ENCODE measurements at regions not wholly inside any gene's neighbourhood (a gene's known extent, or its start where the extent isn't known, plus 50 kb on each side); places are given as distances from the start of the nearest gene placed in this dataset.

GRCh38 chr19:33902395-33902794 lies 105.7 kb downstream of the KCTD15 start:
- POLR2A ChIA-PET = no interaction called here
- no peak for DNase-seq (ENCODE audit: extremely low spot score)
- TF ChIP-seq PKNOX1 (IDR thresholded peaks at IDR 0.05) = no peak
- no peak for TF ChIP-seq TARDBP (IDR thresholded peaks at IDR 0.05)
- no peak for TF ChIP-seq ARNT (IDR thresholded peaks at IDR 0.05)
- no peak for TF ChIP-seq ZNF384 (IDR thresholded peaks at IDR 0.05)
- no peak for TF ChIP-seq NFRKB (IDR thresholded peaks at IDR 0.05)
- no peak for TF ChIP-seq BHLHE40 (IDR thresholded peaks at IDR 0.05; ENCODE audit: borderline replicate concordance)
- no peak for TF ChIP-seq SP1 (IDR thresholded peaks at IDR 0.05)
- no peak for TF ChIP-seq FOXK2 (IDR thresholded peaks at IDR 0.05)
- no peak for TF ChIP-seq HDGF (IDR thresholded peaks at IDR 0.05; ENCODE audit: borderline replicate concordance)
- TF ChIP-seq CTBP1 (IDR thresholded peaks at IDR 0.05; ENCODE audit: borderline replicate concordance) = no peak
- TF ChIP-seq ELF4 (IDR thresholded peaks at IDR 0.05) = no peak
- TF ChIP-seq SUZ12 (IDR thresholded peaks at IDR 0.05) = no peak
- no peak for TF ChIP-seq L3MBTL2 (conservative IDR thresholded peaks at IDR 0.05)
- no peak for TF ChIP-seq FOXA1 (IDR thresholded peaks at IDR 0.05)
- no peak for TF ChIP-seq FOXM1 (IDR thresholded peaks at IDR 0.05; ENCODE audit: borderline replicate concordance)
- no peak for TF ChIP-seq LEF1 (IDR thresholded peaks at IDR 0.05; ENCODE audit: borderline replicate concordance)
- CTCF ChIA-PET = no interaction called here

GRCh38 chr19:33902802-33903488 lies 106.3 kb downstream of the KCTD15 start:
- POLR2A ChIA-PET = no interaction called here
- CTCF ChIA-PET = no interaction called here
- DNase-seq (ENCODE audit: extremely low spot score) = peak; percentile 53
- TF ChIP-seq ZNF384 (IDR thresholded peaks at IDR 0.05) (0 out of 2 replicates have a peak, but pooled peaks have one; percentile 28), BHLHE40 (IDR thresholded peaks at IDR 0.05; ENCODE audit: borderline replicate concordance) (no peak)

- TF ChIP-seq FOXM1 (IDR thresholded peaks at IDR 0.05; ENCODE audit: borderline replicate concordance) (no peak), L3MBTL2 (conservative IDR thresholded peaks at IDR 0.05) (no peak), ARNT (IDR thresholded peaks at IDR 0.05) (no peak), CTBP1 (IDR thresholded peaks at IDR 0.05; ENCODE audit: borderline replicate concordance) (no peak), FOXA1 (IDR thresholded peaks at IDR 0.05) (no peak), PKNOX1 (IDR thresholded peaks at IDR 0.05) (no peak), ZNF384 (IDR thresholded peaks at IDR 0.05) (no peak), BHLHE40 (IDR thresholded peaks at IDR 0.05; ENCODE audit: borderline replicate concordance) (no peak), FOXK2 (IDR thresholded peaks at IDR 0.05) (no peak), SUZ12 (IDR thresholded peaks at IDR 0.05) (no peak), ELF4 (IDR thresholded peaks at IDR 0.05) (no peak), NFRKB (IDR thresholded peaks at IDR 0.05) (no peak), HDGF (IDR thresholded peaks at IDR 0.05; ENCODE audit: borderline replicate concordance) (no peak), SP1 (IDR thresholded peaks at IDR 0.05) (no peak), LEF1 (IDR thresholded peaks at IDR 0.05; ENCODE audit: borderline replicate concordance) (no peak)
- no peak for DNase-seq (ENCODE audit: extremely low spot score)
- POLR2A ChIA-PET = no interaction called here
- CTCF ChIA-PET = no interaction called here
Observed at GRCh38 chr19:33903489-33903850, 106.8 kb downstream of the KCTD15 start.

- POLR2A ChIA-PET = no interaction called here
- DNase-seq (ENCODE audit: extremely low spot score) = no peak
- CTCF ChIA-PET = no interaction called here
- TF ChIP-seq SUZ12 (IDR thresholded peaks at IDR 0.05) (no peak), FOXK2 (IDR thresholded peaks at IDR 0.05) (no peak), SP1 (IDR thresholded peaks at IDR 0.05) (no peak), ARNT (IDR thresholded peaks at IDR 0.05) (no peak), ZNF384 (IDR thresholded peaks at IDR 0.05) (no peak), L3MBTL2 (conservative IDR thresholded peaks at IDR 0.05) (no peak), PKNOX1 (IDR thresholded peaks at IDR 0.05) (no peak), TARDBP (IDR thresholded peaks at IDR 0.05) (no peak), BHLHE40 (IDR thresholded peaks at IDR 0.05; ENCODE audit: borderline replicate concordance) (no peak), FOXA1 (IDR thresholded peaks at IDR 0.05) (no peak), LEF1 (IDR thresholded peaks at IDR 0.05; ENCODE audit: borderline replicate concordance) (no peak), ELF4 (IDR thresholded peaks at IDR 0.05) (no peak), FOXM1 (IDR thresholded peaks at IDR 0.05; ENCODE audit: borderline replicate concordance) (no peak), NFRKB (IDR thresholded peaks at IDR 0.05) (no peak)
Observed at GRCh38 chr19:33904681-33905080, 108.0 kb downstream of the KCTD15 start.

- CTCF ChIA-PET = interaction anchor here (1.5 kb wide), 1 partner anchor 42 kb away, joined by 3 read pairs; no protein-coding TSS in a partner anchor
- POLR2A ChIA-PET = no interaction called here
- TF ChIP-seq ELF4 (IDR thresholded peaks at IDR 0.05) (no peak), ZNF384 (IDR thresholded peaks at IDR 0.05) (no peak), BHLHE40 (IDR thresholded peaks at IDR 0.05; ENCODE audit: borderline replicate concordance) (no peak), NFRKB (IDR thresholded peaks at IDR 0.05) (no peak), L3MBTL2 (conservative IDR thresholded peaks at IDR 0.05) (no peak), FOXM1 (IDR thresholded peaks at IDR 0.05; ENCODE audit: borderline replicate concordance) (no peak), SP1 (IDR thresholded peaks at IDR 0.05) (no peak)
- DNase-seq (ENCODE audit: extremely low spot score) = no peak
Observed at GRCh38 chr19:33905473-33905936, 108.8 kb downstream of the KCTD15 start.

- TF ChIP-seq CTBP1 (IDR thresholded peaks at IDR 0.05; ENCODE audit: borderline replicate concordance) = no peak
- TF ChIP-seq SUZ12 (IDR thresholded peaks at IDR 0.05) = no peak
- TF ChIP-seq FOXA1 (IDR thresholded peaks at IDR 0.05) = no peak
- no peak for TF ChIP-seq SP1 (IDR thresholded peaks at IDR 0.05)
- no peak for TF ChIP-seq ARNT (IDR thresholded peaks at IDR 0.05)
- ChIA-PET POLR2A (no interaction called here), CTCF (interaction anchor here (1.5 kb wide), 1 partner anchor 42 kb away, joined by 3 read pairs; no protein-coding TSS in a partner anchor)
- DNase-seq (ENCODE audit: extremely low spot score) = no peak
Observed at GRCh38 chr19:33905937-33906577, 109.4 kb downstream of the KCTD15 start.

Data from HEK293T (cell line).